ENCODE measurements at regions not wholly inside any gene's neighbourhood (a gene's known extent, or its start where the extent isn't known, plus 50 kb on each side); places are given as distances from the start of the nearest gene placed in this dataset.

DNA sequence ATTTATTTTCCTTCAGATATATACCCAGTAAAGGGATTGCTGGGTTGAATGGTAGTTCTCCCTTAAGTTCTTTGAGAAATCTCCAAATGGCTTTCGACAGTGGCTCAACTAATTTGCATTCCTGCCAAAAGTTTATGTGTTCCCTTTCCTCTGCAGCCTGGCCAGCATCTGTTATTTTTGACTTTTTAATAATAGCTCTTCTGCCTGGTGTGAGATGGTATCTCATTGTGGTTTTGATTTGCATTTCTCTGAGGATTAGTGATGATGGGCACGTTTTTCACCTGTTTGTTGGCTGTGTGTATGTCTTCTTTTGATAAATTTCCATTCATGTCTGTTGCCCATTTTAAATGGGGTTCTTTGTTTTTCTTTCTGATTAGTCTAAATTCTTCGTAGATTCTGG lies 375.2 kb downstream of the UBE2NL start:
- no peak for ATAC-seq
- TF ChIP-seq, protein P1, sequence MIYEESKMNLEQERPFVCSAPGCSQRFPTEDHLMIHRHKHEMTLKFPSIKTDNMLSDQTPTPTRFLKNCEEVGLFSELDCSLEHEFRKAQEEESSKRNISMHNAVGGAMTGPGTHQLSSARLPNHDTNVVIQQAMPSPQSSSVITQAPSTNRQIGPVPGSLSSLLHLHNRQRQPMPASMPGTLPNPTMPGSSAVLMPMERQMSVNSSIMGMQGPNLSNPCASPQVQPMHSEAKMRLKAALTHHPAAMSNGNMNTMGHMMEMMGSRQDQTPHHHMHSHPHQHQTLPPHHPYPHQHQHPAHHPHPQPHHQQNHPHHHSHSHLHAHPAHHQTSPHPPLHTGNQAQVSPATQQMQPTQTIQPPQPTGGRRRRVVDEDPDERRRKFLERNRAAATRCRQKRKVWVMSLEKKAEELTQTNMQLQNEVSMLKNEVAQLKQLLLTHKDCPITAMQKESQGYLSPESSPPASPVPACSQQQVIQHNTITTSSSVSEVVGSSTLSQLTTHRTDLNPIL (CRISPR knock-in tag; IDR thresholded peaks at IDR 0.05; ENCODE audit: low read depth): no peak
- TF ChIP-seq OSR1 (CRISPR knock-in tag; IDR thresholded peaks at IDR 0.05) (no peak), SNAI2 (CRISPR knock-in tag; IDR thresholded peaks at IDR 0.05) (no peak), RARB (CRISPR knock-in tag; IDR thresholded peaks at IDR 0.05) (no peak), GLIS3 (CRISPR knock-in tag; IDR thresholded peaks at IDR 0.05) (no peak), TCF4 (CRISPR knock-in tag; IDR thresholded peaks at IDR 0.05; ENCODE audit: borderline replicate concordance) (no peak), ISL1 (CRISPR knock-in tag; IDR thresholded peaks at IDR 0.05) (no peak), ZNF8 (CRISPR knock-in tag; IDR thresholded peaks at IDR 0.05) (no peak), TOX (CRISPR knock-in tag; IDR thresholded peaks at IDR 0.05; ENCODE audit: borderline replicate concordance) (no peak)
- TF ChIP-seq, protein P2, sequence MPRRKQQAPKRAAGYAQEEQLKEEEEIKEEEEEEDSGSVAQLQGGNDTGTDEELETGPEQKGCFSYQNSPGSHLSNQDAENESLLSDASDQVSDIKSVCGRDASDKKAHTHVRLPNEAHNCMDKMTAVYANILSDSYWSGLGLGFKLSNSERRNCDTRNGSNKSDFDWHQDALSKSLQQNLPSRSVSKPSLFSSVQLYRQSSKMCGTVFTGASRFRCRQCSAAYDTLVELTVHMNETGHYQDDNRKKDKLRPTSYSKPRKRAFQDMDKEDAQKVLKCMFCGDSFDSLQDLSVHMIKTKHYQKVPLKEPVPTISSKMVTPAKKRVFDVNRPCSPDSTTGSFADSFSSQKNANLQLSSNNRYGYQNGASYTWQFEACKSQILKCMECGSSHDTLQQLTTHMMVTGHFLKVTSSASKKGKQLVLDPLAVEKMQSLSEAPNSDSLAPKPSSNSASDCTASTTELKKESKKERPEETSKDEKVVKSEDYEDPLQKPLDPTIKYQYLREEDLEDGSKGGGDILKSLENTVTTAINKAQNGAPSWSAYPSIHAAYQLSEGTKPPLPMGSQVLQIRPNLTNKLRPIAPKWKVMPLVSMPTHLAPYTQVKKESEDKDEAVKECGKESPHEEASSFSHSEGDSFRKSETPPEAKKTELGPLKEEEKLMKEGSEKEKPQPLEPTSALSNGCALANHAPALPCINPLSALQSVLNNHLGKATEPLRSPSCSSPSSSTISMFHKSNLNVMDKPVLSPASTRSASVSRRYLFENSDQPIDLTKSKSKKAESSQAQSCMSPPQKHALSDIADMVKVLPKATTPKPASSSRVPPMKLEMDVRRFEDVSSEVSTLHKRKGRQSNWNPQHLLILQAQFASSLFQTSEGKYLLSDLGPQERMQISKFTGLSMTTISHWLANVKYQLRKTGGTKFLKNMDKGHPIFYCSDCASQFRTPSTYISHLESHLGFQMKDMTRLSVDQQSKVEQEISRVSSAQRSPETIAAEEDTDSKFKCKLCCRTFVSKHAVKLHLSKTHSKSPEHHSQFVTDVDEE (CRISPR knock-in tag; IDR thresholded peaks at IDR 0.05): no peak
- TF ChIP-seq, protein P3, sequence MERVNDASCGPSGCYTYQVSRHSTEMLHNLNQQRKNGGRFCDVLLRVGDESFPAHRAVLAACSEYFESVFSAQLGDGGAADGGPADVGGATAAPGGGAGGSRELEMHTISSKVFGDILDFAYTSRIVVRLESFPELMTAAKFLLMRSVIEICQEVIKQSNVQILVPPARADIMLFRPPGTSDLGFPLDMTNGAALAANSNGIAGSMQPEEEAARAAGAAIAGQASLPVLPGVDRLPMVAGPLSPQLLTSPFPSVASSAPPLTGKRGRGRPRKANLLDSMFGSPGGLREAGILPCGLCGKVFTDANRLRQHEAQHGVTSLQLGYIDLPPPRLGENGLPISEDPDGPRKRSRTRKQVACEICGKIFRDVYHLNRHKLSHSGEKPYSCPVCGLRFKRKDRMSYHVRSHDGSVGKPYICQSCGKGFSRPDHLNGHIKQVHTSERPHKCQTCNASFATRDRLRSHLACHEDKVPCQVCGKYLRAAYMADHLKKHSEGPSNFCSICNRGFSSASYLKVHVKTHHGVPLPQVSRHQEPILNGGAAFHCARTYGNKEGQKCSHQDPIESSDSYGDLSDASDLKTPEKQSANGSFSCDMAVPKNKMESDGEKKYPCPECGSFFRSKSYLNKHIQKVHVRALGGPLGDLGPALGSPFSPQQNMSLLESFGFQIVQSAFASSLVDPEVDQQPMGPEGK (CRISPR knock-in tag; IDR thresholded peaks at IDR 0.05; ENCODE audit: borderline replicate concordance): no peak

DNA sequence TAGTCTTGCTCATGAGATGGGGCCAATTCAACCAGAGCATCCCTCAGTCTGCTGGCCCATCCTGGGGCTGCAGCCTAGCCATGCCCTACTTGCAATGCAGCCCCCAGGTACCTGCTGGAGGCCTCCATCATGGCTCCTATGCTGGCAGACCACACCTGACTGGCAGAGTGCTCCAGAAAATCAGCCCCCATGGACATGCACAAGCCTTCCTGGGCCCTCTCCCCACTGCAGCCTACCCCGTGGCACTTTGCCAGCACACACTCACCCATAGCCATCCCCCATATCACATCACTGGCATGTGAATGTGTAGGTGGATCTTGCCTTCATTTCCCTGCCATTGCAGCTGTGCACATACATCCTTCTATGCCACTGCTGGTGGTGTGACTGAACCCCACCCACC lies 381.8 kb downstream of the UBE2NL start:
- no peak for ATAC-seq
- no peak for TF ChIP-seq ZNF70 (CRISPR knock-in tag; IDR thresholded peaks at IDR 0.05)
- TF ChIP-seq, protein P1 (CRISPR knock-in tag; IDR thresholded peaks at IDR 0.05; ENCODE audit: low read depth): no peak
- TF ChIP-seq CSDC2 (CRISPR knock-in tag; IDR thresholded peaks at IDR 0.05): no peak
- no peak for TF ChIP-seq PPARA (CRISPR knock-in tag; IDR thresholded peaks at IDR 0.05; ENCODE audit: borderline replicate concordance)
- TF ChIP-seq, protein P4, sequence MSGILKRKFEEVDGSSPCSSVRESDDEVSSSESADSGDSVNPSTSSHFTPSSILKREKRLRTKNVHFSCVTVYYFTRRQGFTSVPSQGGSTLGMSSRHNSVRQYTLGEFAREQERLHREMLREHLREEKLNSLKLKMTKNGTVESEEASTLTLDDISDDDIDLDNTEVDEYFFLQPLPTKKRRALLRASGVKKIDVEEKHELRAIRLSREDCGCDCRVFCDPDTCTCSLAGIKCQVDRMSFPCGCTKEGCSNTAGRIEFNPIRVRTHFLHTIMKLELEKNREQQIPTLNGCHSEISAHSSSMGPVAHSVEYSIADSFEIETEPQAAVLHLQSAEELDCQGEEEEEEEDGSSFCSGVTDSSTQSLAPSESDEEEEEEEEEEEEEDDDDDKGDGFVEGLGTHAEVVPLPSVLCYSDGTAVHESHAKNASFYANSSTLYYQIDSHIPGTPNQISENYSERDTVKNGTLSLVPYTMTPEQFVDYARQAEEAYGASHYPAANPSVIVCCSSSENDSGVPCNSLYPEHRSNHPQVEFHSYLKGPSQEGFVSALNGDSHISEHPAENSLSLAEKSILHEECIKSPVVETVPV (CRISPR knock-in tag; IDR thresholded peaks at IDR 0.05): no peak
- TF ChIP-seq, protein P2 (CRISPR knock-in tag; IDR thresholded peaks at IDR 0.05): no peak
- no peak for TF ChIP-seq TCF4 (CRISPR knock-in tag; IDR thresholded peaks at IDR 0.05; ENCODE audit: borderline replicate concordance)
- TF ChIP-seq ZNF8 (CRISPR knock-in tag; IDR thresholded peaks at IDR 0.05): no peak
- TF ChIP-seq ZC3H10 (CRISPR knock-in tag; IDR thresholded peaks at IDR 0.05): no peak
- TF ChIP-seq POU6F1 (CRISPR knock-in tag; IDR thresholded peaks at IDR 0.05; ENCODE audit: borderline replicate concordance, low read depth): no peak
- TF ChIP-seq OSR1 (CRISPR knock-in tag; IDR thresholded peaks at IDR 0.05): no peak
- no peak for TF ChIP-seq ZNF565 (CRISPR knock-in tag; conservative IDR thresholded peaks at IDR 0.05; ENCODE audit: low read depth)
- TF ChIP-seq GLIS3 (CRISPR knock-in tag; IDR thresholded peaks at IDR 0.05): no peak
- TF ChIP-seq ESRRG (CRISPR knock-in tag; IDR thresholded peaks at IDR 0.05): no peak
- no peak for TF ChIP-seq TOX (CRISPR knock-in tag; IDR thresholded peaks at IDR 0.05; ENCODE audit: borderline replicate concordance)
- no peak for TF ChIP-seq ZFP3 (CRISPR knock-in tag; IDR thresholded peaks at IDR 0.05)
- TF ChIP-seq ARNTL (CRISPR knock-in tag; IDR thresholded peaks at IDR 0.05; ENCODE audit: borderline replicate concordance, low read depth): no peak
- no peak for TF ChIP-seq BACH2 (CRISPR knock-in tag; IDR thresholded peaks at IDR 0.05; ENCODE audit: borderline replicate concordance)
- TF ChIP-seq ZFP30 (CRISPR knock-in tag; IDR thresholded peaks at IDR 0.05): no peak
